ENCODE measurements at regions not wholly inside any gene's neighbourhood (a gene's known extent, or its start where the extent isn't known, plus 50 kb on each side); places are given as distances from the start of the nearest gene placed in this dataset.
"Not testable (repeated sequence)": the region's sequence is repeated elsewhere in the genome, so short reads cannot be mapped to it uniquely, and the experiment has no call there.

- no peak for DNase-seq
Measured at GRCh38 chr9:28946648-28947047, 1373.4 kb upstream of the C9orf72 start.

GRCh38 chr9:28951945-28952344 lies 1378.7 kb upstream of the C9orf72 start:
- peak in 1 of 2 experiments; percentile 26 for DNase-seq

GRCh38 chr9:28956116-28956880 lies 1383.0 kb upstream of the C9orf72 start:
- DNase-seq, result no peak

DNA sequence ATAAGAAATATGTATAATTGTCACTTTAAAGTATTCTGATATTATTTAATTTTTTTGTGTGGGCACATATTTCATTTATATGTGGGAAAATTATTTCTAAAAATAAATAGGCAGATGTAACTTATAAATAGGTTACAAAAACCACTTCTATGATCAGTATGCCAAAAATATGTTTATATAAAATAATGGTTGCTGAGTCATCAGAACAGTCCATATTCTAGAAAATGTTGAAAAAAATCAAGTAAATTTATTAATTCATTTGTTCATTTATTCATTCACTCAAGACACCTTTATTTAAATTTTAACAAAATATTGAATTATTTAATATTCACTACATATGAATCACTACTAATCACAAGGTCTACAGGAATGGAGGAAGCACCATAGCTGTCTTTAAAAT lies 1387.3 kb upstream of the C9orf72 start:
- no peak for DNase-seq

DNA sequence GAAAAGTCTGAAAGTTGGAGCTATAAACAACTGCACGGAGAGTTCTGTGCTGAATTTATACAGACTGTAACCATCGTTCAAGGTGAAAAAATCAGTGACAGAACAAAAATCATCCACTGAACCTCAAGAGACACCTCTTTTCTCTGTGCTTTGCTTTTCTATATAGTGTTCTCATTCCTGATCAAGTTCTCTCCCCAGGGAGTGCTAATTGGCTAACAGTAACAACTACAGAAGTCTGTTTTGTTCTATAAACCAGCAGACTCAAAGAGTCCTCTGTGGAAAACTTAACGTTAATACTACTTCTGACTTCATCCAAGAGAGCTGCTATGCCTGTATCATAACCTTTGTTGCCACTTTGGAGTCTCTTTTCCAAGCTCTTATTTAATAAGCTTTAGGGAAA lies 1388.3 kb upstream of the C9orf72 start:
- no peak for DNase-seq

- no peak for DNase-seq
Measured at GRCh38 chr9:28967226-28967625, 1393.9 kb upstream of the C9orf72 start.

GRCh38 chr9:28970241-28970654 lies 1397.0 kb upstream of the C9orf72 start:
- no peak for DNase-seq

- DNase-seq, result no peak
Measured at GRCh38 chr9:28971881-28972280, 1398.6 kb upstream of the C9orf72 start.

GRCh38 chr9:28976250-28976649 lies 1403.0 kb upstream of the C9orf72 start:
- no peak for DNase-seq

GRCh38 chr9:28976684-28977083 lies 1403.4 kb upstream of the C9orf72 start:
- no peak for DNase-seq

- no peak for DNase-seq
Measured at GRCh38 chr9:28981129-28981528, 1407.8 kb upstream of the C9orf72 start.

DNA sequence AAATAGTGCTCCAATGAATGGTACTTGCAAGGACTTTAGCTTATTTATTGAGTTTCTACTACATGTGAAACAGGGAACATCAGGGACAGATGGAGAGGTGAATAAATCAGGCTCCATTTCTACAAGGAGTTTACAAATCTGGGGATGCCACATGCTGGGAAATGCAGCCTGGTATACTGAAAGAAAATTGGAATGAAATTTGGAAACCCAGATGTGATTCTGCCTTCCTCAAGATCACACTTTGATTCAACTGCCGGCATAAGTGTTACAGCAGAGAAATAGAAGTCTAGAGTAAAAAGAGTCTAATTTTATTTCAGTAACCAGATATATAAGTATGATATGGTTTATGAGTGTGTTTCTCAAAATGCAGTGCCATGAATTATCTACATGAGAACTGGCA lies 1408.4 kb upstream of the C9orf72 start:
- DNase-seq, result no peak

DNA sequence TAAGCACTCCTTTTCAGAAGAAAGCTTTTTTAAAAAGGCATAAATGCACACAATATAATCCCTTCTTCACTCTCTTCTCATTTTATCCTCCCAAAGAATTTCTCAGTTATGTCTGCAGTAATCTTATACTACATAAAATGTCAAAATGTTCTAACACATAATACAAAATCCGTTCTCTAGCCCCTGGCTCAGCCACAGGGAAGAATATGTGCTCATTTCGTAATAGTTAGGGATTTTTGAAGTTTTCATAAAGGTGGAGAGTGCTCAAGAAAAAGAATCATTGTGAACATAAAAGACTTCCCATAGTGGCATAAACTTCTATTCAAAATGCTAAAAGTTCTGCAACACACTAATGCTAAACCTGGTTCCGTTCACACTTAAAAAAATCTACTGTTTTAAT lies 1410.7 kb upstream of the C9orf72 start:
- no peak for DNase-seq

DNA sequence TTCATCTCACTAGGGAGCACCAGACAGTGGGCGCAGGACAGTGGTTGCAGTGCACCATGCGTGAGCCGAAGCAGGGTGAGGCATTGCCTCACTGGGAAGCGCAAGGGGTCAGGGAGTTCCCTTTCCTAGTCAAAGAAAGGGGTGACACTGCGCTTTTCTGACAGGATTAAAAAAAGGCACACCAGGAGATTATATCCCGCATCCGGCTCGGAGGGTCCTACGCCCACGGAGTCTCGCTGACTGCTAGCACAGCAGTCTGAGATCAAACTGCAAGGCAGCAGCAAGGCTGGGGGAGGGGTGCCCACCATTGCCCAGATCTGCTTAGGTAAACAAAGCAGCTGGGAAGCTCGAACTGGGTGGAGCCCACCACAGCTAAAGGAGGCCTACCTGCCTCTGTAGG lies 1416.7 kb upstream of the C9orf72 start:
- DNase-seq, result not testable (repeated sequence)

- DNase-seq, result no peak
Measured at GRCh38 chr9:28999057-28999456, 1425.8 kb upstream of the C9orf72 start.

DNA sequence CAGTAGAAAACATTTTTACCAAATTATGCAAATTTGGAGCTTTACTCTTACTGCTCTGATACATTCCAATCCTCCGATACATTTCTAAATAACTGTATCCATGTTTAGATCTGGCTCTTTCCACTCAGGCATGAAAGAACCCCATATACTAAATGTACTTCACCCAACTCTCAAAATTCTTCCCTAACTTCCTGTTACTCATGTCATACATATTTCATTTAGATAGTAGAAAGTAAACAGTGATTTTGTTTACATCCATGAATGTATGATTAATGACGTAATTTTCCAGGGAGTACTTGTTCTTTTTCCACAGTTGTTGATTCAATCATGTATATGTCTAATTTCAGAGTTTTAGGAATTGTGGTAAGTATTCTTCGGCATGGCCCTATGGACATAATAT lies 1426.5 kb upstream of the C9orf72 start:
- no peak for DNase-seq

DNA sequence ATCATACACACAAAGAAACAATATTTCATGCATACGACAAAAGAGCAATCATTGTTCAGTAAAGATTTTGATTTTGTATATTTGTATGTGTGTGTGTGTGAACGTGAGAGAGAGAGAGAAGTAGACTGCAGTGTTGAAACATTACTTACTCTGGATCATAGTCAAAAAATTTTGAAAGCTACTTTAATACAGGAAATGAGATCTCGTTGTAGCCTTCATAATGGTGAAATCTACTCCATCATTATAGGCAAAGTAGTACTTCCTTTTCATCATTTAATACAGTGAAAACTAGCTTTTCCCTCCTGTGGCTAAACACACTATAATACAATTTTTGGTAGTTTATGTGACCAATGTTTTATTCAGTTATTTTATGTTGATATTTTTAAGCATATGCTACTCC lies 1427.7 kb upstream of the C9orf72 start:
- no peak for DNase-seq

DNA sequence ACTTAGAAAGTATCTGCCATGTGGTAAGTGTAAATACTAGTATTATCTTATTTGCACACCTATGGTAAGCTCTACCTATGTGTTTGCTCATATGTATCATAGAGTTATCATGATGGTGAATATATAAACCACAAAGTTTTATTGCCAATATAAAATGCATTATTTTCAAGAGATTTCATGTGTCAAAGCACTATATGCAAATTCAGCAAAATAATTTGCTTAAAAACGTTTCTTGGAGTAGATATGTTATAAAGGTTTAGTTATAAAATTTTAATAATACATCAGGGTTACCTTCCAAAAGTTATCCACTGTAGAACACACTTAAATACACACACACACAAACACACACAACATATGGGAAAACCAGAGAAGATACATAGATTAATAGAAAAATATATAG lies 1431.7 kb upstream of the C9orf72 start:
- DNase-seq, result no peak

DNA sequence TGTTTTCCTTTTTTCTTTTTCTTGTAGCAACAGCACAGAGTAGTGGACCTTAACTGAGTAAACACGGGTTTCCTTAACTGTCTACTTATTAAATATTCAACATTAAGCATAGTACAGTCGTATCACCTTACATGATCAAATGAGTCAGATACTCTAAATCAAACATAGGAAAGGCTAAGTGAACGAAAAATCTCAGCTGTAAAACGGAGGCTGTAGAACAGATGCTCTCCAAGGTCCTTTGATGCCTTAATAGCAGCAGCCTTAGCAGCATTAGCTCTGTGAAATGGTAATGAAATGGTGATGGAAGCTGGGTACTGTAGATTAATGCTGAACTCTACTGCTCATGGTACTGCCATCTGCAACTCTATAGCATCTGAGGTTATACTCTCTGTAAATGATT lies 1433.3 kb upstream of the C9orf72 start:
- peak; percentile 22 to 37 for DNase-seq

DNA sequence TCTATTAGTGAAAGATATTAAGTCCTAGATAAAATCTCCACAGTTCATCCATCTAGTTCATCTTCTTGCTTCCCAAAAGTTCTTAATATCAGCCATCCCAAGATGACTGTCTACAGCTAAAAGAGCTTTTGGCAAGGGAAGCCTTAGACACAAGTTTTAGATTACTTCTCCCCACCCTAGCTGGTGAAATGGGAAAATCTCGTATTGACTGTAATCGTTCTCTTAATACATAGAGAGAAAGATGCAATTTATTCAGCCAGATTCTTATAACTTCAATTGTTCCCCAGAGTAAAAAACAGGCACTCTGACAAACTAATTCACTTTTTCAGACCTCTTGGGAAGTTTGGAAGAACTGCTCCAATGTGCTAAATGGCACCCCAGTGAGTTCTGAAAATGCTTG lies 1439.6 kb upstream of the C9orf72 start:
- DNase-seq, result no peak

DNA sequence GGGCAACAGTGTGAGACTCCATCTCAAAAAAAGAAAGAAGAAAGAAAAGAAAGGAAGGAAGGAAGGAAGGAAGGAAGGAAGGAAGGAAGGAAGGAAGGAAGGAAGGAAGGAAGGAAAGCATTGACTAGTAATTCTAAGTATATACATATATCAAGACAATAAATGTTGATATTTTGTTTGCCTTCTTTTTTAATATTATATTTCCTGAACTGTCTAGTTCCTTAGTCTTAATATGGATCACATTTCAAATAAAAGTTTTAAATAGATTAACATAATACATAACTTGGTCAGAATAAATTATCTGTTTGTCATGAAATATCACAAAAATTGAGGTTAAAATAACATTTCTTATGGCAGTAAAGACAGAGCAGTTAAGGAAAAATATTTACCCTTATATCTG lies 1448.4 kb upstream of the C9orf72 start:
- no peak for DNase-seq

GRCh38 chr9:29038332-29038731 lies 1465.1 kb upstream of the C9orf72 start:
- DNase-seq, result no peak

DNA sequence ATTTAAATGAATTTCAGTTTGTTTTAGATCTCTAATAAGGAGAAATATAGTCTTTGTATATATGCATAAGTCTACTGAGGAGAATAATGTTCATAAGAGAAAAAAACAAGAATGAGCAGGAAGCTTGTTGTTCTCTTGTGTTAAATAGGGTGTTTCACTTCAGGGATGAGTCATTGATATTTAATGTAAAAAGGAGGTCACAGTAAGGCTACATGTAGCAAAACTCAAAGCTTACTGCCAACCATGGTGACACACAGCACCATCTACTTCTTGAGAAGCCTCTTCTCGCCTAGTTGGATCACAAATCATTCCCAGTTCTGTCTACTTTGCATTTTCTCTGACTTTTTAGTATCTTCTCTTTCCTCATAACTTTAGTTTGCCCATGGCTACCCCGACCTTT lies 1466.0 kb upstream of the C9orf72 start:
- DNase-seq, result no peak

DNA sequence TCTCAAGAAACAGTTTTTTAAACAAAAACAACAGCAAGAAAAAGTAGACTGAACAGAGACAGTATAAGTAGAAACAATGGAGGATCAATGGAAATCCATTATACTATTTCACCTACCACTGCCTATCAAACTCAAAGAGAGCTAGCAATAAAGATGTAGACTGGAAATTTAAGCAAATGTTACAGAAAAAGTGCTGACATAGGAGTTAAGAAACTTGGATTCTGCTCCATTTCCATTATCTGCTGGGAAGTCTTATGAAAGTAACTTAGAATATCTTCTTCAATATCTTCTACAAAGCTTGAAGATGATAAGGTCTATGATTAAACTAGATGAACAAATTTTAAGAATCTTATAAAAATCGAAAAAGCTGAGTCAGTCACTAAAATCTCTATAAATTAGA lies 1469.8 kb upstream of the C9orf72 start:
- DNase-seq, result no peak

DNA sequence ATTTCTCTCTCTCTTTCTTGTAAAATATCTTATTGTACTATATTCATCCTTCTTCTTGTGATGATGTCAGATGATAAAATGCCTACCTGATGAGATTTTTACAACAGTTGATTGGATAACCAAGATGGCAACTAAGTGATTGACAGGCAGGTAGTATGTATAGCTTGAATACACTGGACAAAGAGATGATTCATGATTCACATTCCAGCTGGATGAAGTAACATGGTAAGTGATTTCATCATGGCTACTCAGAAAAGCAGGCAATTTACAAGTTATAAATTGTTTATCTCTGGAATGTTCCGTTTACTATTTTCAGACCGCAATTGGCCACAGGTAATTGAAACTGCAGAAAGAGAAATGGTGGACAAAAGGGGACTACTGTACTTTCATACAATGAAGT lies 1471.7 kb upstream of the C9orf72 start:
- DNase-seq, result no peak

All from NCI-H526 (cell line).